Thymus (tissue), 11 donors: ENCODE measurements at regions not wholly inside any gene's neighbourhood (a gene's known extent, or its start where the extent isn't known, plus 50 kb on each side); places are given as distances from the start of the nearest gene placed in this dataset.

ENCODE experiments used
- DNase-seq, 9 donors: peaks; one replicate each; pipeline ENCODE4 v3.0.0-alpha.2; 2013; ENCODE audit warnings: low spot score in 9 of 9, low read depth in 6 of 9, missing footprints in 1 of 9
- H3K27ac ChIP-seq, 2 donors: one replicate each; pipeline ENCODE4 v1.5.1; 2013; ENCODE audit warnings: control low read depth in 1 of 2, low read depth in 1 of 2, low read length in 1 of 2, mild to moderate bottlenecking in 1 of 2, moderate library complexity in 1 of 2
- H3K27me3 ChIP-seq, 2 donors: one replicate each; pipeline ENCODE4 v1.5.1; 2013; ENCODE audit warnings: low read length in 1 of 2; ENCODE audit not compliant: control insufficient read depth in 2 of 2, insufficient read depth in 1 of 2
- H3K36me3 ChIP-seq, 2 donors: one replicate each; pipeline ENCODE4 v1.5.1; 2013; ENCODE audit warnings: low read length in 1 of 2, mild to moderate bottlenecking in 1 of 2, moderate library complexity in 1 of 2; ENCODE audit not compliant: control insufficient read depth in 2 of 2, insufficient read depth in 2 of 2
- H3K4me1 ChIP-seq, 2 donors: one replicate each; pipeline ENCODE4 v1.5.1; 2013; ENCODE audit warnings: low read length in 2 of 2; ENCODE audit not compliant: control insufficient read depth in 2 of 2, insufficient read depth in 2 of 2
- H3K4me3 ChIP-seq, 2 donors: one replicate each; pipeline ENCODE4 v1.5.1; 2013; ENCODE audit warnings: low read length in 2 of 2, control low read depth in 1 of 2, mild to moderate bottlenecking in 1 of 2
- H3K9me3 ChIP-seq, 2 donors: one replicate each; pipeline ENCODE4 v1.5.1; 2013; ENCODE audit warnings: low read length in 1 of 2, mild to moderate bottlenecking in 1 of 2; ENCODE audit not compliant: control insufficient read depth in 2 of 2, insufficient read depth in 1 of 2
- WGBS: extraction: QIAGEN DNeasy Blood & Tissue Kit; methylation state at CpG from one replicate; pipeline ENCODE4 v1.1.7; 2013; 5-methylcytosine and 5-hydroxymethylcytosine counted together
- donor health status: healthy.

GRCh38 chr10:43702213-43702935 lies 53.7 kb upstream of the ZNF32 start:
- WGBS = 96% methylated on average over 33 of the region's 33 CpGs
- H3K27me3 ChIP-seq = no peaks in the 10 kb centered on the region
- H3K4me3 ChIP-seq = no peak overlapping the region
- DNase-seq = no peak
- H3K27ac ChIP-seq = no peak overlapping the region
- H3K4me1 ChIP-seq = no peaks in the 10 kb centered on the region
- H3K9me3 ChIP-seq = no peaks in the 10 kb centered on the region
- no peaks in the 10 kb centered on the region for H3K36me3 ChIP-seq

- no peak for DNase-seq
- no peaks in the 10 kb centered on the region for H3K27me3 ChIP-seq
- H3K4me1 ChIP-seq = no peaks in the 10 kb centered on the region
- no peaks in the 10 kb centered on the region for H3K36me3 ChIP-seq
- no peaks in the 10 kb centered on the region for H3K9me3 ChIP-seq
- 99% methylated on average over 7 of the region's 7 CpGs for WGBS
- H3K4me3 ChIP-seq = no peak overlapping the region
- no peak overlapping the region for H3K27ac ChIP-seq
Observed at GRCh38 chr10:43701295-43701694, 52.6 kb upstream of the ZNF32 start.

- Histone ChIP-seq H3K4me3 (no peak overlapping the region), H3K9me3 (no peaks in the 10 kb centered on the region), H3K27me3 (no peaks in the 10 kb centered on the region), H3K27ac (no peak overlapping the region), H3K36me3 (no peaks in the 10 kb centered on the region), H3K4me1 (no peaks in the 10 kb centered on the region)
- no peak for DNase-seq
- 93% methylated on average over 4 of the region's 4 CpGs for WGBS
Observed at GRCh38 chr10:43700306-43700705, 51.6 kb upstream of the ZNF32 start.

- no peaks in the 10 kb centered on the region for H3K36me3 ChIP-seq
- H3K27ac ChIP-seq = no peak overlapping the region
- no peaks in the 10 kb centered on the region for H3K27me3 ChIP-seq
- 96% methylated on average over 2 of the region's 2 CpGs for WGBS
- H3K4me3 ChIP-seq = no peak overlapping the region
- no peaks in the 10 kb centered on the region for H3K4me1 ChIP-seq
- H3K9me3 ChIP-seq = no peaks in the 10 kb centered on the region
- DNase-seq = no peak
Observed at GRCh38 chr10:43699516-43699915, 50.8 kb upstream of the ZNF32 start.
